HFFc6 (cell line): ENCODE measurements at regions not wholly inside any gene's neighbourhood (a gene's known extent, or its start where the extent isn't known, plus 50 kb on each side); places are given as distances from the start of the nearest gene placed in this dataset.

Experiments used
- DNase-seq: peaks from one replicate; pipeline ENCODE4 v3.0.0-alpha.2; 2018
- H3K27ac Mint-ChIP-seq: 2 replicates; pipeline ENCODE4 v1.8.0; 2020; ENCODE audit warnings: mild to moderate bottlenecking, mixed read lengths
- H3K27me3 Mint-ChIP-seq: 2 replicates; pipeline ENCODE4 v1.8.0; 2021; ENCODE audit warnings: mild to moderate bottlenecking, moderate library complexity, mixed read lengths; ENCODE audit not compliant: insufficient read depth
- H3K36me3 Mint-ChIP-seq: 2 replicates; pipeline ENCODE4 v1.8.0; 2021; ENCODE audit warnings: low read depth, mixed read lengths
- H3K4me1 Mint-ChIP-seq: 2 replicates; pipeline ENCODE4 v1.8.0; 2020; ENCODE audit warnings: low read depth, mixed read lengths
- H3K4me3 Mint-ChIP-seq: 2 replicates; pipeline ENCODE4 v1.8.0; 2020; ENCODE audit warnings: mild to moderate bottlenecking, moderate library complexity, mixed read lengths
- H3K9me3 Mint-ChIP-seq: 2 replicates; pipeline ENCODE4 v1.8.0; 2020; ENCODE audit warnings: mild to moderate bottlenecking, mixed read lengths
- TF ChIP-seq, protein P1 (sequence below): fragments of 200-600 bp; sonication (generic); IDR thresholded peaks from 2 replicates; pipeline ENCODE4 v1.5.0; 2021; ENCODE audit warnings: antibody characterized with exemption, mild to moderate bottlenecking

GRCh38 chr5:112018846-112019245 is 261.9 kb upstream of the NREP start:
- TF ChIP-seq, protein P1, sequence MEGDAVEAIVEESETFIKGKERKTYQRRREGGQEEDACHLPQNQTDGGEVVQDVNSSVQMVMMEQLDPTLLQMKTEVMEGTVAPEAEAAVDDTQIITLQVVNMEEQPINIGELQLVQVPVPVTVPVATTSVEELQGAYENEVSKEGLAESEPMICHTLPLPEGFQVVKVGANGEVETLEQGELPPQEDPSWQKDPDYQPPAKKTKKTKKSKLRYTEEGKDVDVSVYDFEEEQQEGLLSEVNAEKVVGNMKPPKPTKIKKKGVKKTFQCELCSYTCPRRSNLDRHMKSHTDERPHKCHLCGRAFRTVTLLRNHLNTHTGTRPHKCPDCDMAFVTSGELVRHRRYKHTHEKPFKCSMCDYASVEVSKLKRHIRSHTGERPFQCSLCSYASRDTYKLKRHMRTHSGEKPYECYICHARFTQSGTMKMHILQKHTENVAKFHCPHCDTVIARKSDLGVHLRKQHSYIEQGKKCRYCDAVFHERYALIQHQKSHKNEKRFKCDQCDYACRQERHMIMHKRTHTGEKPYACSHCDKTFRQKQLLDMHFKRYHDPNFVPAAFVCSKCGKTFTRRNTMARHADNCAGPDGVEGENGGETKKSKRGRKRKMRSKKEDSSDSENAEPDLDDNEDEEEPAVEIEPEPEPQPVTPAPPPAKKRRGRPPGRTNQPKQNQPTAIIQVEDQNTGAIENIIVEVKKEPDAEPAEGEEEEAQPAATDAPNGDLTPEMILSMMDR = no peak
- Mint-ChIP-seq H3K36me3 (no peaks in the 10 kb centered on the region), H3K4me3 (no peak overlapping the region), H3K27ac (no peak overlapping the region), H3K27me3 (no peaks in the 10 kb centered on the region), H3K9me3 (no peaks in the 10 kb centered on the region), H3K4me1 (peaks cover 17% of the 10 kb centered on the region)
- DNase-seq = no peak

GRCh38 chr5:112016980-112017379 is 260.0 kb upstream of the NREP start:
- H3K27me3 Mint-ChIP-seq = no peaks in the 10 kb centered on the region
- DNase-seq = no peak
- no peaks in the 10 kb centered on the region for H3K36me3 Mint-ChIP-seq
- H3K4me3 Mint-ChIP-seq = no peak overlapping the region
- no peak overlapping the region for H3K27ac Mint-ChIP-seq
- H3K9me3 Mint-ChIP-seq = no peaks in the 10 kb centered on the region
- peaks cover 32% of the 10 kb centered on the region for H3K4me1 Mint-ChIP-seq
- TF ChIP-seq, protein P1 = no peak

GRCh38 chr5:112014783-112015395 is 257.9 kb upstream of the NREP start:
- Mint-ChIP-seq H3K4me1 (peaks cover 45% of the 10 kb centered on the region), H3K9me3 (no peaks in the 10 kb centered on the region), H3K4me3 (no peak overlapping the region; the same call in 1 of the 2 replicates), H3K27me3 (no peaks in the 10 kb centered on the region), H3K27ac (peak overlapping the region; percentile 31), H3K36me3 (no peaks in the 10 kb centered on the region)
- no peak for DNase-seq
- TF ChIP-seq, protein P1 = no peak

- TF ChIP-seq, protein P1 = no peak
- H3K9me3 Mint-ChIP-seq = no peaks in the 10 kb centered on the region
These were observed 256.7 kb upstream of the NREP start for GRCh38 chr5:112013660-112014059.

DNA sequence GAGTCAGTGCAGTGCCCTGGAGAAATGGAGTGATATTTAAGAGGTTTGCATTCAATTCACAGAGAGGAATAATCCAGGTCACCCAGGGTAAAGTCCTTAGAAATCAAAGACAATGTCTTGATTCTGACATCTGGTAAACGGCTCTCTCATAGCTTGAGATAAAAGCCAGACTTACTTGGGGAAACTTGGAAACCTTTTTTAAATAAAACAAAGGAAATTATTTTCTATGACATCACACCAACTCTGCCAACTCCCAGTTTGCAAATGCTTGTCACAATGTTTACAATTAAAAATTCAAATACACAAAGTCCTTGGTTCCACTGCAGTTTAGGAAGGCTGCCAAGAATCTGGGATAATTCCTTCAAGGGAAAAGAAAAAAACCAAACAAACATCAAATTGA is 255.1 kb upstream of the NREP start:
- TF ChIP-seq, protein P1 = no peak
- Mint-ChIP-seq H3K36me3 (no peaks in the 10 kb centered on the region; the same call in 1 of the 2 replicates), H3K4me1 (peaks cover 48% of the 10 kb centered on the region), H3K27ac (peak overlapping the region; percentile 4; the same call in 1 of the 2 replicates), H3K9me3 (no peaks in the 10 kb centered on the region), H3K4me3 (no peak overlapping the region), H3K27me3 (no peaks in the 10 kb centered on the region)
- DNase-seq = peak; percentile 15

More at GRCh38 chr5:112013660-112014059, 256.7 kb upstream of the NREP start:
- DNase-seq = no peak
- Mint-ChIP-seq H3K27me3 (no peaks in the 10 kb centered on the region), H3K36me3 (no peaks in the 10 kb centered on the region), H3K4me1 (peaks cover 45% of the 10 kb centered on the region), H3K4me3 (no peak overlapping the region), H3K27ac (peak overlapping the region; percentile 2; the same call in 1 of the 2 replicates)
